RKO (cell line): ENCODE measurements at regions not wholly inside any gene's neighbourhood (a gene's known extent, or its start where the extent isn't known, plus 50 kb on each side); places are given as distances from the start of the nearest gene placed in this dataset.
"Not testable (repeated sequence)": the region's sequence is repeated elsewhere in the genome, so short reads cannot be mapped to it uniquely, and the experiment has no call there.

Experiments
- DNase-seq: peaks from one replicate; pipeline ENCODE4 v3.0.0-alpha.2; 2016; ENCODE audit warnings: low spot score

GRCh38 chr3:72660270-72661114, 187.8 kb downstream of the SHQ1 start:
- DNase-seq = no peak

DNA sequence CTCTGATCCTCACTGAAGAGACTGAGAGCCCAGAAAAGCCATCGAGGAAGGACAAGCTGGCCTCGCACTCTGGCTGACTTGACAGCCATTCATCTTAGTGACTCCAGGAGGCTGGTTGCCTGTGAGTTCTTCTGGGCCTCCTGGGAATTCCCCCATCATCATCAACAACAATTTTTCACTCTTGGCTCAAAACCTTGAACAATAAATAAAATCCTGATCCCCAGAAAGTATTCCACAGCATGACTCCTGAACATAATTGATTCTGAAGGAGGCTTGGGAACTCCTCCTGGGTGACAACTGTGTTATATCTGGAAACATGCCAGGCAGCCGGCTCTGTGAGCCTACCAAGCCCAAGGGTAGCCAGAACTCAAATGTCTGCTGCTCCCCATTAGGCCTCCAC, 188.6 kb downstream of the SHQ1 start:
- DNase-seq = no peak

- DNase-seq = no peak
Measured at GRCh38 chr3:72659188-72659587, 189.1 kb downstream of the SHQ1 start.

GRCh38 chr3:72658466-72659100, 189.7 kb downstream of the SHQ1 start:
- no peak for DNase-seq

DNA sequence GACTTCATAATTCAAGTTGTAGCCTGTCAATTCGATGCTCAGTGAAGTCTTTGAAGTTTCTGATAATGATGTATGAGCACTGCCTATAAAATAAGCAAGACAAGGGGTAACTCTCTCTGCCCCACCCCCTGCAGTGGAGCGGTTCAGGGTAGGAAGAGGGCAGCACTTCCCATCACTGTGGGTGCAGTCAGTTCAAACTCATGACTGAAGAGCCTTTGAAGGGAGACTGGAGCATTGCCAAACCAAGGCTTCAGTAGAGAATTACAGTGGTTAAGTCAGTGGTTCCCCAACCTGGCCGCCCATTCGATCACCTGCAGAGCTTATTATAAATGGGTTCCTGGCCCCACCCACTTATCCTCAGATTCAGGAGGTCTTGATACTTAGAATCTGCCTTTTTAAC, 190.6 kb downstream of the SHQ1 start:
- DNase-seq = no peak

DNA sequence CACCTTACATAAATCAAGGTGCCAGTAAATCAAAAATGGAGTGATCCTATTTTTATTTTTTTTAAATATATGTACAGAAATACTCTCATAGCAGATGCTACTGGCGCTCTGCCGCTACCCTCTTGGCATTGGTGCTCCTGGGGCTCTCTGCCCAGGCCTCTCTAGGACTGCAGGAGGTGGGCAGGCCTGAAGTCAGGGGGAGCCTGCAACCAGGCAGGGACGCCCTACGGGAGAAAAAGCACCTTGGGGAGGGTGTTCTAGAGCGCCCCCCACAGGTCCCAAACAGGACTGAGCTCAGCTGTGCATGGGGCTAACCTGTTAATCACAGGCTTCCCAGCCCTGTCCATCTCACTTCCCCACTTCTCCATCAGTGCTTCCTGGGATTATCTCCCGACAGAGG, 192.5 kb downstream of the SHQ1 start:
- no peak for DNase-seq

DNA sequence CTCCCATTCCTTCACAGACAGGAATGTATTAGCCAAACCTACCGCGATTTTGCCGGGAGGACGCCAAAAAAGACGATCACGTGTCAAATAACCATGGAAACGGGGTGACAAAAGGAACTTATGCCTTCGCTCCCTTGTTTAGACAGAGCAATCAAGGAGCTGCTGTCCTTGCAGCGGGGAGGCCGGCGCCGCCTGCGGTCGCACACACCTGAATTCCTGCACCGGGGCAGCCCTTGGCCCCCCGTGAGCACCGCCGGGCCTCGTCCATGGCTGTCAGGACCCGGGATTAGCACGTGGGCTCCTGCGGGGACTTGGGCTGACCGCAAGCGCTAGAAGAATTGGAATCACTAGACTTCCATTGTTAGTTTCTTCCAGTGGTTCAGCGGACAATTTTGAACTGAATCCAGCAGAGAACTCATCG, 193.1 kb downstream of the SHQ1 start:
- no peak for DNase-seq

- no peak for DNase-seq
Measured at GRCh38 chr3:72652395-72652794, 195.8 kb downstream of the SHQ1 start.

GRCh38 chr3:72651498-72651897, 196.7 kb downstream of the SHQ1 start:
- no peak for DNase-seq

- no peak for DNase-seq
Measured at GRCh38 chr3:72646263-72646662, 202.0 kb downstream of the SHQ1 start.

GRCh38 chr3:72643635-72644034, 204.6 kb downstream of the SHQ1 start:
- not testable (repeated sequence) for DNase-seq

DNA sequence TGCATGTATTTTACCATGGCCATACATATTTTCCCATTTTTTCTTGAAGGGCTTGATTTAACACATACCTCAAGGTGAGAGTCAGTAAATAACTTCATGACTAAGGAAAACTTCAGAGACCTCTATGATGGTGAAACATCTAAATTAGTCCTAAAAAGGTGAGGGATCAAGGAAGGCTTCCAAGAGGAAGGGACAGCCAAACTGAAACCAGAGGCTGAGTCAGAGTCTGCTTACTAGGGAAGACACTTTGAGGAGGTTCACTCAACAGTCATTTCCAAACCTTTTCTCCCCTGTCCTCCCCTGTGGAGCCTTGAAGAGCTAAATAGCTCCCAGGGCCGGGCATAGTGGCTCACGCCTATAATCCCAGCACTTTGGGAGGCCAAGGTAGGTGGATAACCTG, 206.6 kb downstream of the SHQ1 start:
- DNase-seq = no peak

GRCh38 chr3:72641072-72641471, 207.2 kb downstream of the SHQ1 start:
- no peak for DNase-seq

GRCh38 chr3:72636969-72637597, 211.2 kb downstream of the SHQ1 start:
- DNase-seq = no peak

GRCh38 chr3:72635551-72635950, 212.7 kb downstream of the SHQ1 start:
- no peak for DNase-seq

DNA sequence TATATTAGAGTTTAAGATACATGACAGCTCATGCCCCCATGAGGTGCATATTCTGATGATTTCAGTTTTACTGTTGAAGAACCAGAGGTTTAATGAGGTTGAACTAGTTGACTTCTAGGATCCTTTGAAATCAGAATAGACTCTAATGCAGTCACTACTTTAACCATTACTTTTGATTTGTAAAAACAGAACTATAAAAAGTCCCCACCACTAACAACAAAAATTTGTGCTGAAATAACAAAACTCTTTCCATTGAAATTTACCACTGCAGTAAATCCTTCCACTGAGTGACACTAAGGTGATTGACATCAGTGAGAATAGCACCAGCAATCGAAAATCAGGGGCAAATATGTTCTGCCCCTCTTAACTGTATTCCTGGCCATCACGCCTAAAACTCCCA, 214.1 kb downstream of the SHQ1 start:
- no peak for DNase-seq

GRCh38 chr3:72633534-72633933, 214.7 kb downstream of the SHQ1 start:
- no peak for DNase-seq

- no peak for DNase-seq
Measured at GRCh38 chr3:72633121-72633520, 215.1 kb downstream of the SHQ1 start.

DNA sequence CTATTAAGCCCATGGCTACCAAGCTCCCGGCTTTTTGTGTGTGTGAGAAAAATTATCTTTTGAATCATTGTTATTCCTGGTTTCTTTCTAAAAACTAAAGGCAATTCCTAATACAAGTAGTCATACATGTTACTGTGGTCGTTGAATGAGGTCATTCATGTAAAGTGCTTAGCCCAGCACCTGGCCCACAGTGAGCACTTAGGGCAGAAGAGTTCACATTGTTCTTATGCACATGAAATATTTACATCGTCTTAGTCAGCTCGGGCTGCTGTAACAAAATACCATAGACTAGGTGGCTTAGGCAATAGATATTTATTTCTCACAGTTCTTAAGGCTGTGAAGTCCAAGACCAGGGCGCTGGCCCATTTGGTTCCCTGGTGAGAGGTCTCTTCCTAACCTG, 216.1 kb downstream of the SHQ1 start:
- no peak for DNase-seq

DNA sequence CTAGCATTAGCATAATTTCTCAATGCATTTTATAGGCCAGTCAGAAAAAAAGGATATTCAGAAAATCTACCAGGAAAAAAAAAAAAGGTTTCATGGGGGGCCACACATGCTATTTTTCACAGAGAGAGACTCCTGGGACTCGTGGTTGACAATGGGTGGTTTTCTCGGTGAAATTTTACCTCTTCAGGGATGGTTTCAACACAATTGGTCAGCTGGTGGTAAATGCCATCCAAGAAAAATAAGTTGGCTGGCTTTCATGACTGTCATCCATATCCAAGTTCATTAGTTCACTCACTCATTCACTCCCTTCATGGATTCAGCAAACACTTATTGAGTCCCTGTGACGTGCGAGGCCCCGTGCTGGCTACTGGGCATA, 217.3 kb downstream of the SHQ1 start:
- no peak for DNase-seq

DNA sequence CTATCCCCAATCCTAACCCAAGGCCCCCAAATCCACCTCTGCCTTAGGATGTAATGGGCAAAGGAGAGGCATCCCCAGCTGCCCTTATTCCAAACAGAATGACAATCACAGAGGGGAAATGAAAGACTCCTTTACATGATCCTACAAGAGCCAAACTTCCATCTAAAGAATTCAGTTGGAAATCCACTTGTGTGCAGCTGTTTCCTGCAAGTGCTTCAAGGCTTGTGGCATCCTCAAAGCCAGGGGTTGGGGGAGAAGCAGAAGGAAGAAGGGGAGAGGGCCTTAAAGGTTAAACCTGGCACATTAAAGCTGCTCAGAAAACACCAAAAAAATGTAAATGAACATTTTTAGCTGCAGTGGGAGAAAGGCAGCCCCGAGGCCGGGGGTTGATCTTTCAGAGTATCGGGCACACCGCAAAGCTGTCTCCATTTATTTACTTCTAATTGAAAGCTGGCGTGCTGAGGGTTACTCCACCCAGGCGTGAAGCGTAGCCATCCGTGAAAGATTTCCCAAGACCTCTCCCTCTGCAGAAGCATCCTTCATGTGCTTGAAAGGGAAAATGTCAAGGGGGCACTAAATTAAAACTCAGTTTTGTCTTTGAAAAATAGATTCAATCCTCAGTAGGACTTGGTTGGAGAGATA, 217.8 kb downstream of the SHQ1 start:
- DNase-seq = no peak

DNA sequence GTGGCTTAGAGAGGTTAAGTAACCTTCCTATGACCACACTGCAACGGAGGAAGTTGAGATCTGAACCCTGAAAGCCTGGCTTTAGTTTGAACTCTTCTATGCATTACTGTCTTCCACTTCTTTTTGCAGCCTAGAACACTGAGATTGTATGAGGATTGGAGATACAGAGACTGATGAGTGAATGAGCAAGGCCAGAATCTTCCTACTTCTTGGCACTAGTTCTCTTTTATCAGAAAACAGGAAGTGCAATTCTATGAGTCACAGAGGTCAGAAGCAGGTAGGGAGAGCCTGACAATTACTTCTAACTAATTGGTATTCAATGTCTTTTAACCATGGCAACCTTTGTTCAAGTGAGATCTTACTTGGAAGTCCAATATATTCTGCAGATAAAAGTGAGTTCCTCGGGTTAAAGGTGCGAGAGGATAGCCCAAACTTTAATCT, 219.0 kb downstream of the SHQ1 start:
- no peak for DNase-seq

GRCh38 chr3:72628065-72628464, 220.2 kb downstream of the SHQ1 start:
- DNase-seq = no peak
